ENCODE measurements at regions not wholly inside any gene's neighbourhood (a gene's known extent, or its start where the extent isn't known, plus 50 kb on each side); places are given as distances from the start of the nearest gene placed in this dataset.

DNA sequence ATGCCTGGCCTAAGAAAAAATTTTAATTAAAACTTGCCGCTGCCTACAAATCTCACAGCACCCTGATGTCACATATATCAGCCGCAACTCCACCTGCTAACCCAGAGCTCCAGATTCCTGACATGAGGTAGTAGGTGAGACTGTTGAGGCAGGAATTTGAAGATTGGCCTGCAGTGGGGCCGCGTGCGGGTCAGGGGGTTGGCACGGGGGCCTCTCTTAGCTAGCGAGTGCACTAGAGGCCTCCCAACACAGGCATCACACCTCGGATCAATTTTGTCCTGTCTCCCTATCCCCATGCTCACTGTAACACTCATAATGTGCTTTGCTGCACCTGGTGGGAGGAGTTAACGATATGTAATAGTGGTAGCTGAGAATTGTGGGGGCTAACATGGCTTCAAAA is 349.8 kb downstream of the CDC5L start (continued):
- TF ChIP-seq, protein P1, sequence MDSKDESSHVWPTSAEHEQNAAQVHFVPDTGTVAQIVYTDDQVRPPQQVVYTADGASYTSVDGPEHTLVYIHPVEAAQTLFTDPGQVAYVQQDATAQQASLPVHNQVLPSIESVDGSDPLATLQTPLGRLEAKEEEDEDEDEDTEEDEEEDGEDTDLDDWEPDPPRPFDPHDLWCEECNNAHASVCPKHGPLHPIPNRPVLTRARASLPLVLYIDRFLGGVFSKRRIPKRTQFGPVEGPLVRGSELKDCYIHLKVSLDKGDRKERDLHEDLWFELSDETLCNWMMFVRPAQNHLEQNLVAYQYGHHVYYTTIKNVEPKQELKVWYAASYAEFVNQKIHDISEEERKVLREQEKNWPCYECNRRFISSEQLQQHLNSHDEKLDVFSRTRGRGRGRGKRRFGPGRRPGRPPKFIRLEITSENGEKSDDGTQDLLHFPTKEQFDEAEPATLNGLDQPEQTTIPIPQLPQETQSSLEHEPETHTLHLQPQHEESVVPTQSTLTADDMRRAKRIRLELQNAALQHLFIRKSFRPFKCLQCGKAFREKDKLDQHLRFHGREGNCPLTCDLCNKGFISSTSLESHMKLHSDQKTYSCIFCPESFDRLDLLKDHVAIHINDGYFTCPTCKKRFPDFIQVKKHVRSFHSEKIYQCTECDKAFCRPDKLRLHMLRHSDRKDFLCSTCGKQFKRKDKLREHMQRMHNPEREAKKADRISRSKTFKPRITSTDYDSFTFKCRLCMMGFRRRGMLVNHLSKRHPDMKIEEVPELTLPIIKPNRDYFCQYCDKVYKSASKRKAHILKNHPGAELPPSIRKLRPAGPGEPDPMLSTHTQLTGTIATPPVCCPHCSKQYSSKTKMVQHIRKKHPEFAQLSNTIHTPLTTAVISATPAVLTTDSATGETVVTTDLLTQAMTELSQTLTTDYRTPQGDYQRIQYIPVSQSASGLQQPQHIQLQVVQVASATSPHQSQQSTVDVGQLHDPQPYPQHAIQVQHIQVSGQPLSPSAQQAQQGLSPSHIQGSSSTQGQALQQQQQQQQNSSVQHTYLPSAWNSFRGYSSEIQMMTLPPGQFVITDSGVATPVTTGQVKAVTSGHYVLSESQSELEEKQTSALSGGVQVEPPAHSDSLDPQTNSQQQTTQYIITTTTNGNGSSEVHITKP (tag by site-specific recombination; IDR thresholded peaks at IDR 0.05), result no peak
- TF ChIP-seq ZNF274 (IDR thresholded peaks at IDR 0.05; ENCODE audit: low read length) (no peak), ZNF274 (tag by site-specific recombination; IDR thresholded peaks at IDR 0.05; ENCODE audit: borderline replicate concordance) (no peak), ZNF37A (tag by site-specific recombination; IDR thresholded peaks at IDR 0.05) (no peak), KLF1 (tag by site-specific recombination; IDR thresholded peaks at IDR 0.05) (no peak), ZNF660 (tag by site-specific recombination; IDR thresholded peaks at IDR 0.05) (no peak)
- TF ChIP-seq, protein P2, sequence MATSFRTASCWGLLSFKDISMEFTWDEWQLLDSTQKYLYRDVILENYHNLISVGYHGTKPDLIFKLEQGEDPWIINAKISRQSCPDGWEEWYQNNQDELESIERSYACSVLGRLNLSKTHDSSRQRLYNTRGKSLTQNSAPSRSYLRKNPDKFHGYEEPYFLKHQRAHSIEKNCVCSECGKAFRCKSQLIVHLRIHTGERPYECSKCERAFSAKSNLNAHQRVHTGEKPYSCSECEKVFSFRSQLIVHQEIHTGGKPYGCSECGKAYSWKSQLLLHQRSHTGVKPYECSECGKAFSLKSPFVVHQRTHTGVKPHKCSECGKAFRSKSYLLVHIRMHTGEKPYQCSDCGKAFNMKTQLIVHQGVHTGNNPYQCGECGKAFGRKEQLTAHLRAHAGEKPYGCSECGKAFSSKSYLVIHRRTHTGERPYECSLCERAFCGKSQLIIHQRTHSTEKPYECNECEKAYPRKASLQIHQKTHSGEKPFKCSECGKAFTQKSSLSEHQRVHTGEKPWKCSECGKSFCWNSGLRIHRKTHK (tag by site-specific recombination; IDR thresholded peaks at IDR 0.05), result no peak

GRCh38 chr6:44737829-44738528 is 350.5 kb downstream of the CDC5L start:
- ChIA-PET CTCF (interaction anchor here (0.5 kb wide), 1 partner anchor 234 kb away, joined by 3 read pairs; no protein-coding TSS in a partner anchor), POLR2A (no interaction called here)
- TF ChIP-seq ZNF544 (tag by site-specific recombination; IDR thresholded peaks at IDR 0.05) (no peak), ZSCAN23 (tag by site-specific recombination; IDR thresholded peaks at IDR 0.05) (no peak), OVOL3 (tag by site-specific recombination; IDR thresholded peaks at IDR 0.05) (no peak), ZNF548 (tag by site-specific recombination; IDR thresholded peaks at IDR 0.05) (no peak), ZNF202 (tag by site-specific recombination; IDR thresholded peaks at IDR 0.05; ENCODE audit: borderline replicate concordance) (no peak), ZNF777 (tag by site-specific recombination; IDR thresholded peaks at IDR 0.05; ENCODE audit: borderline replicate concordance) (no peak), SP7 (tag by site-specific recombination; IDR thresholded peaks at IDR 0.05) (no peak), ZNF837 (tag by site-specific recombination; IDR thresholded peaks at IDR 0.05) (no peak), ZNF18 (tag by site-specific recombination; IDR thresholded peaks at IDR 0.05) (no peak), ZNF280D (tag by site-specific recombination; IDR thresholded peaks at IDR 0.05) (no peak), ZNF169 (tag by site-specific recombination; IDR thresholded peaks at IDR 0.05) (no peak), ZNF10 (tag by site-specific recombination; IDR thresholded peaks at IDR 0.05) (no peak), ZNF626 (tag by site-specific recombination; IDR thresholded peaks at IDR 0.05) (no peak)
- TF ChIP-seq, protein P3, sequence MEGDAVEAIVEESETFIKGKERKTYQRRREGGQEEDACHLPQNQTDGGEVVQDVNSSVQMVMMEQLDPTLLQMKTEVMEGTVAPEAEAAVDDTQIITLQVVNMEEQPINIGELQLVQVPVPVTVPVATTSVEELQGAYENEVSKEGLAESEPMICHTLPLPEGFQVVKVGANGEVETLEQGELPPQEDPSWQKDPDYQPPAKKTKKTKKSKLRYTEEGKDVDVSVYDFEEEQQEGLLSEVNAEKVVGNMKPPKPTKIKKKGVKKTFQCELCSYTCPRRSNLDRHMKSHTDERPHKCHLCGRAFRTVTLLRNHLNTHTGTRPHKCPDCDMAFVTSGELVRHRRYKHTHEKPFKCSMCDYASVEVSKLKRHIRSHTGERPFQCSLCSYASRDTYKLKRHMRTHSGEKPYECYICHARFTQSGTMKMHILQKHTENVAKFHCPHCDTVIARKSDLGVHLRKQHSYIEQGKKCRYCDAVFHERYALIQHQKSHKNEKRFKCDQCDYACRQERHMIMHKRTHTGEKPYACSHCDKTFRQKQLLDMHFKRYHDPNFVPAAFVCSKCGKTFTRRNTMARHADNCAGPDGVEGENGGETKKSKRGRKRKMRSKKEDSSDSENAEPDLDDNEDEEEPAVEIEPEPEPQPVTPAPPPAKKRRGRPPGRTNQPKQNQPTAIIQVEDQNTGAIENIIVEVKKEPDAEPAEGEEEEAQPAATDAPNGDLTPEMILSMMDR (tag by site-specific recombination; IDR thresholded peaks at IDR 0.05), result no peak

More at GRCh38 chr6:44737829-44738528, 350.5 kb downstream of the CDC5L start:
- Histone ChIP-seq H3K36me3 (ENCODE audit: control insufficient read depth in 2 of 2, insufficient read depth in 1 of 2, low read length in 2 of 2) (no peaks in the 10 kb centered on the region), H3K9me3 (ENCODE audit: control insufficient read depth, insufficient read depth, low read depth, low read length) (no peaks in the 10 kb centered on the region), H3K4me3 (ENCODE audit: low read depth, low read length) (no peak overlapping the region), H3K27ac (ENCODE audit: extremely low read depth, low read depth, low read length) (no peak overlapping the region), H3K4me1 (ENCODE audit: control insufficient read depth, insufficient read depth, low read length) (no peaks in the 10 kb centered on the region)
